ENCODE measurements at regions not wholly inside any gene's neighbourhood (a gene's known extent, or its start where the extent isn't known, plus 50 kb on each side); places are given as distances from the start of the nearest gene placed in this dataset.

DNA sequence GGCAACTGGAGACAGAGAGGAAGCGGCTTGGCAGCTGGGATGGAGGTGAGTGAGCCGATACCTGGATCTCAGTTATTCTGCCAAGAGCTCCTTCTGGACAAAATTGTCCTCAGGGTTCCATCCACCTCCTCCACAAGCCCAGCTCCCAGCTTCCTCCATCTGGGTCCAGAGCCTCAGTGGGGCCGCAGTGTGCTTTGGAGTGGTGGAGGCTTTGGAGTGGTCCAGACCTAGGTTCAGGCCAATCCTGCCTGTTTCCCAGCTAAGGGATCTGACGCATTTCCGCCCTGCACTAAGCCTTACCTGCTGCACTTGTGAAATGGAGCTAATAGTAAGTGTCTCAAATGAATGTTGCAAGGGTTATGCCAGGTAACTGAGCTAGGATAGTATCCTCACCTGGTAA, 355.7 kb upstream of the SHH start:
- BruUV-seq (replicated peaks): no TSS peak
- TF ChIP-seq, protein P1, sequence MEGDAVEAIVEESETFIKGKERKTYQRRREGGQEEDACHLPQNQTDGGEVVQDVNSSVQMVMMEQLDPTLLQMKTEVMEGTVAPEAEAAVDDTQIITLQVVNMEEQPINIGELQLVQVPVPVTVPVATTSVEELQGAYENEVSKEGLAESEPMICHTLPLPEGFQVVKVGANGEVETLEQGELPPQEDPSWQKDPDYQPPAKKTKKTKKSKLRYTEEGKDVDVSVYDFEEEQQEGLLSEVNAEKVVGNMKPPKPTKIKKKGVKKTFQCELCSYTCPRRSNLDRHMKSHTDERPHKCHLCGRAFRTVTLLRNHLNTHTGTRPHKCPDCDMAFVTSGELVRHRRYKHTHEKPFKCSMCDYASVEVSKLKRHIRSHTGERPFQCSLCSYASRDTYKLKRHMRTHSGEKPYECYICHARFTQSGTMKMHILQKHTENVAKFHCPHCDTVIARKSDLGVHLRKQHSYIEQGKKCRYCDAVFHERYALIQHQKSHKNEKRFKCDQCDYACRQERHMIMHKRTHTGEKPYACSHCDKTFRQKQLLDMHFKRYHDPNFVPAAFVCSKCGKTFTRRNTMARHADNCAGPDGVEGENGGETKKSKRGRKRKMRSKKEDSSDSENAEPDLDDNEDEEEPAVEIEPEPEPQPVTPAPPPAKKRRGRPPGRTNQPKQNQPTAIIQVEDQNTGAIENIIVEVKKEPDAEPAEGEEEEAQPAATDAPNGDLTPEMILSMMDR (IDR thresholded peaks at IDR 0.05; ENCODE audit: unreplicated experiment): no peak
- Mint-ChIP-seq H3K27me3 (ENCODE audit: insufficient read depth, unreplicated experiment) (peaks cover 59% of the 10 kb centered on the region), H3K27ac (ENCODE audit: low read depth, unreplicated experiment) (no peak overlapping the region), H3K4me1 (ENCODE audit: insufficient read depth, unreplicated experiment) (no peaks in the 10 kb centered on the region), H3K4me3 (ENCODE audit: unreplicated experiment) (no peak overlapping the region), H3K9me3 (ENCODE audit: unreplicated experiment) (no peaks in the 10 kb centered on the region), H3K36me3 (ENCODE audit: insufficient read depth, unreplicated experiment) (no peaks in the 10 kb centered on the region)
- intact Hi-C loops (cut with micrococcal nuclease): no loop called here
- ChIA-PET CTCF (interaction anchor here (0.6 to 1.8 kb wide), 5 partner anchors 9 to 659 kb away, joined by 3 to 10 read pairs (median 4); no protein-coding TSS in a partner anchor), POLR2A (interaction anchor here (0.5 kb wide), 1 partner anchor 26 kb away, joined by 3 read pairs; no protein-coding TSS in a partner anchor)
- no peak for DNase-seq (ENCODE audit: unreplicated experiment)

DNA sequence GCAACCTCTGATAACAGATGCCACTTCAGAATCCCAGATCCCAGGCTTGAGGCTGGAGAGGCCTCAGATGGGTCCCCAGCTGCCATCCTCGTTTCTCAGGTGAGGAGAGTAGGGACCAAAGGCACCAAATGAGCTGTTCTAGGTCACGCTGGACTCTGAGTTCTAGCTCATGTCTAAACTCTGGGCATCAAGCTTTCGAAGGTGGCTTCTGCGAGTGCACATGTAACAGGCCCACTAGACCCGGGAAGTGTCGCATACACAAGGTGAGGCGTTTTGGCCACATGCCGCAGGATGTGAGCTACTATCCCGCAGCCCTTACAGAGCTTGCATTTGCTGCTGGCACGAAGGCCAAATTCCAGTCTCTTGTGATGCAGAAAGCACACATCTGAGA, 355.1 kb upstream of the SHH start:
- BruUV-seq (replicated peaks): no TSS peak
- Mint-ChIP-seq H3K36me3 (ENCODE audit: insufficient read depth, unreplicated experiment) (no peaks in the 10 kb centered on the region), H3K27me3 (ENCODE audit: insufficient read depth, unreplicated experiment) (peaks cover 59% of the 10 kb centered on the region), H3K27ac (ENCODE audit: low read depth, unreplicated experiment) (no peak overlapping the region), H3K9me3 (ENCODE audit: unreplicated experiment) (no peaks in the 10 kb centered on the region), H3K4me1 (ENCODE audit: insufficient read depth, unreplicated experiment) (no peaks in the 10 kb centered on the region), H3K4me3 (ENCODE audit: unreplicated experiment) (no peak overlapping the region)
- no peak for DNase-seq (ENCODE audit: unreplicated experiment)
- intact Hi-C loops (cut with micrococcal nuclease): no loop called here
- TF ChIP-seq, protein P1 (IDR thresholded peaks at IDR 0.05; ENCODE audit: unreplicated experiment): no peak
- POLR2A ChIA-PET: interaction anchor here (0.5 kb wide), 1 partner anchor 25 kb away, joined by 3 read pairs; no protein-coding TSS in a partner anchor
- CTCF ChIA-PET: interaction anchor here (0.5 to 1.8 kb wide), 4 partner anchors 8 to 352 kb away, joined by 3 to 10 read pairs (median 4); no protein-coding TSS in a partner anchor

DNA sequence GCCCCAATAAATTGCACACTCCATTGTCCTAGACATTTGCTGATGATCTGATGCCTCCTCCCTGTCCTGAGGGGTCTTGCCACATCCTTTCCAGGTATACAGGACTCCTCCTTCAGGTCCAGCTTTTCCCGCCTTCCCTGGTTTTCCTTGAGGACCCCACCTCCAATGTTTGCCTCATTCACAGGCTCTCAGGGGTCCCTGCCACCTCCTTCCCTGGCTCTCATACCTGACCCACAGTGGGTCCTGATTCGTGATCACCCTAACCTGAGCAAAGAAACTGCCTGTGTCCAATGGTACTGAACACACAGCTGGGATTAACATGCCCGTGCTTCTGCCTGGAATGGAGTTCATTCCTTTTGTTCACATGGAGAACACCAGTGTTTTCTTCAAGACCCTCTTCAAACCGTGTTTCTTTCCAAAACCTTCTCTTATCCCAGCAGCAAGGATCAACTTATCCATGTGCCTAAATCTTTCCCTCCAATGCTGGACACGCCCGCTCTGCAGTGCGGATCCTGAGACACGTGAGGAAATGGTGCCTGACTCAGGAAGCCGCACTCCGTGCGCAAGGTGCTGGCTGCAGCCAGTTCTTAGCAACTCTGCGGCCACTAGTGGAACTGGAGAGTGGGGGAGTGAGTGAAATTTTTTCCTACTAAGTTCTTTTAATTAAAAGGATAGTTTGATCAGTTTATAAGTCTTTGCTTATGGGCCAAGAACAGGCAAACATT, 354.6 kb upstream of the SHH start:
- no peak for DNase-seq (ENCODE audit: unreplicated experiment)
- Mint-ChIP-seq H3K27me3 (ENCODE audit: insufficient read depth, unreplicated experiment) (peaks cover 58% of the 10 kb centered on the region), H3K36me3 (ENCODE audit: insufficient read depth, unreplicated experiment) (no peaks in the 10 kb centered on the region), H3K4me1 (ENCODE audit: insufficient read depth, unreplicated experiment) (no peaks in the 10 kb centered on the region), H3K9me3 (ENCODE audit: unreplicated experiment) (no peaks in the 10 kb centered on the region), H3K27ac (ENCODE audit: low read depth, unreplicated experiment) (no peak overlapping the region), H3K4me3 (ENCODE audit: unreplicated experiment) (no peak overlapping the region)
- intact Hi-C loops (cut with micrococcal nuclease): no loop called here
- ChIA-PET CTCF (interaction anchor here (0.5 to 1.8 kb wide), 4 partner anchors 10 to 374 kb away, joined by 3 to 10 read pairs (median 4); no protein-coding TSS in a partner anchor), POLR2A (no interaction called here)
- TF ChIP-seq, protein P1 (IDR thresholded peaks at IDR 0.05; ENCODE audit: unreplicated experiment): no peak
- no TSS peak for BruUV-seq (replicated peaks)

DNA sequence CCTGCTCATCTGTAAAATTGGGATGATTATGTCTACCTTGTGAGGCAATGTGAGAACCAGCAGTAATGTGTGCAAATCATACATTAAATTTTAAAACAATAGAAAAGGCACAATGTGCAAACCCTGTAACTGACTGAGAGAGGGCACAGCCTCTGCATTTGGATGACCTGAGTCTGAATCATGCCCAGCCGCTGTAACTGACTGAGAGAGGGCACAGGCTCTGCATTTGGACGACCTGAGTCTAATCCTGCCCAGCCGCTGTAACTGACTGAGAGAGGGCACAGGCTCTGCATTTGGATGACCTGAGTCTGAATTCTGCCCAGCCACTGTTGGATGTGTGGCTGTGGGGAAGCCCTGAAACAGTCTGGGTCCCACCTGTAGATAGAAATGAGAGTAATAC, 351.5 kb upstream of the SHH start:
- DNase-seq (ENCODE audit: unreplicated experiment): no peak
- no TSS peak for BruUV-seq (replicated peaks)
- TF ChIP-seq, protein P1 (IDR thresholded peaks at IDR 0.05; ENCODE audit: unreplicated experiment): no peak
- intact Hi-C loops (cut with micrococcal nuclease): no loop called here
- Mint-ChIP-seq H3K4me1 (ENCODE audit: insufficient read depth, unreplicated experiment) (no peaks in the 10 kb centered on the region), H3K4me3 (ENCODE audit: unreplicated experiment) (no peak overlapping the region), H3K36me3 (ENCODE audit: insufficient read depth, unreplicated experiment) (no peaks in the 10 kb centered on the region), H3K27ac (ENCODE audit: low read depth, unreplicated experiment) (no peak overlapping the region), H3K27me3 (ENCODE audit: insufficient read depth, unreplicated experiment) (peaks cover 55% of the 10 kb centered on the region), H3K9me3 (ENCODE audit: unreplicated experiment) (no peaks in the 10 kb centered on the region)
- ChIA-PET POLR2A (no interaction called here), CTCF (interaction anchor here (0.7 kb wide), 1 partner anchor 1040 kb away, joined by 3 read pairs; no protein-coding TSS in a partner anchor)

All from MCF 10A (cell line).